H1 (cell line): ENCODE measurements at regions not wholly inside any gene's neighbourhood (a gene's known extent, or its start where the extent isn't known, plus 50 kb on each side); places are given as distances from the start of the nearest gene placed in this dataset.

ENCODE experiments used
- CTCF ChIA-PET: fragments of 300-600 bp; sonication (Branson Sonifier 250); formaldehyde crosslinking; loops from one replicate; lab custom pipeline; 2021; ENCODE audit not compliant: partially characterized antibody; lab: Charles Lee
- POLR2A ChIA-PET: fragments of 300-600 bp; sonication (Branson Sonifier 250); formaldehyde crosslinking; loops from one replicate; lab custom pipeline; 2021; ENCODE audit warnings: inconsistent platforms; ENCODE audit not compliant: partially characterized antibody; lab: Charles Lee
- DNase-seq, 2 experiments: peaks; one replicate each; pipeline versions ENCODE4 v3.0.0 to v3.0.0-alpha.2; 2010 to 2022; ENCODE audit warnings: low spot score in 2 of 2, low read depth in 1 of 2, mixed read lengths in 1 of 2
- FAIRE-seq: peaks from 2 replicates; lab custom pipeline; 2011; peaks lifted over from hg19 to GRCh38; lab: Jason Lieb, UNC
- H2AFZ ChIP-seq: 2 replicates; pipeline ENCODE4 v1.8.1; 2012; ENCODE audit warnings: low read length, inconsistent platforms
- H2AK5ac ChIP-seq: 2 replicates; pipeline ENCODE4 v1.6.1; 2013; ENCODE audit warnings: low read depth, low read length
- H2BK120ac ChIP-seq: replicated peaks from 2 replicates; pipeline ENCODE3; 2013; ENCODE audit warnings: low read depth, low read length, inconsistent platforms
- H2BK12ac ChIP-seq: 2 replicates; pipeline ENCODE4 v1.6.1; 2013; ENCODE audit warnings: low read depth, low read length
- H2BK15ac ChIP-seq: 2 replicates; pipeline ENCODE4 v1.6.1; 2013; ENCODE audit warnings: low read length
- H2BK20ac ChIP-seq: 2 replicates; pipeline ENCODE4 v1.6.1; 2013; ENCODE audit warnings: low read length
- H2BK5ac ChIP-seq: 2 replicates; pipeline ENCODE4 v1.6.1; 2013; ENCODE audit warnings: low read depth, low read length
- H3K14ac ChIP-seq: 2 replicates; pipeline ENCODE4 v1.6.1; 2013; ENCODE audit warnings: inconsistent platforms; ENCODE audit not compliant: insufficient read length
- H3K18ac ChIP-seq: 2 replicates; pipeline ENCODE4 v1.6.1; 2013; ENCODE audit warnings: low read length; ENCODE audit errors: extremely low read depth
- H3K23ac ChIP-seq: 2 replicates; pipeline ENCODE4 v1.6.1; 2013; ENCODE audit warnings: inconsistent platforms; ENCODE audit not compliant: insufficient read length
- H3K23me2 ChIP-seq: 2 replicates; pipeline ENCODE4 v1.6.1; 2013; ENCODE audit warnings: low read depth, low read length
- H3K27ac ChIP-seq: 2 replicates; pipeline ENCODE4 v1.6.1; 2011; ENCODE audit warnings: low read depth, low read length, inconsistent platforms
- H3K27me3 ChIP-seq, 4 experiments: replicated peaks in 1 of 4; 1 replicate in 1 of 4; 2 replicates in 3 of 4; pipeline versions ENCODE4 v1.6.1 to v1.8.1; 2011 to 2013; ENCODE audit warnings: low read length in 3 of 4, mild to moderate bottlenecking in 3 of 4, inconsistent platforms in 2 of 4, mixed read lengths in 2 of 4, moderate library complexity in 1 of 4; ENCODE audit not compliant: control insufficient read depth in 3 of 4, insufficient read depth in 3 of 4; ENCODE audit errors: extremely low read depth in 1 of 4
- H3K36me3 ChIP-seq, 4 experiments: 2 replicates each; pipeline versions ENCODE4 v1.6.1 to v1.8.1; 2011 to 2013; ENCODE audit warnings: mild to moderate bottlenecking in 4 of 4, low read length in 3 of 4, moderate library complexity in 2 of 4, control low read depth in 1 of 4, inconsistent platforms in 1 of 4; ENCODE audit not compliant: insufficient read depth in 4 of 4, control insufficient read depth in 2 of 4
- H3K4ac ChIP-seq: replicated peaks from 2 replicates; pipeline ENCODE3; 2013; ENCODE audit warnings: low read length, low read depth, mixed read lengths, inconsistent platforms; ENCODE audit not compliant: insufficient read length
- H3K4me1 ChIP-seq, 4 experiments: replicated peaks in 1 of 4; 1 replicate in 1 of 4; 2 replicates in 3 of 4; pipeline versions ENCODE4 v1.6.1 to v1.8.1; 2011 to 2013; ENCODE audit warnings: low read length in 3 of 4, inconsistent platforms in 2 of 4, mixed read lengths in 1 of 4; ENCODE audit not compliant: insufficient read depth in 4 of 4, control insufficient read depth in 3 of 4
- H3K4me2 ChIP-seq, 2 experiments: 2 replicates each; pipeline versions ENCODE4 v1.6.1 to v1.8.1; 2011 to 2013; ENCODE audit warnings: low read depth in 2 of 2, low read length in 2 of 2, control low read depth in 1 of 2, inconsistent platforms in 1 of 2, mild to moderate bottlenecking in 1 of 2; ENCODE audit not compliant: insufficient read depth in 1 of 2
- H3K4me3 ChIP-seq, 4 experiments: fragments of 200-600, 300-600 bp in 1 of 4; sonication (generic), shearing (Covaris generic), sonication (Bioruptor Twin) in 1 of 4; 2 replicates each; pipeline versions ENCODE4 v1.5.1 to v1.8.1; 2011 to 2016; ENCODE audit warnings: low read length in 4 of 4, low read depth in 3 of 4, control low read depth in 2 of 4, inconsistent platforms in 2 of 4, mild to moderate bottlenecking in 2 of 4, mixed read lengths in 1 of 4, moderate library complexity in 1 of 4; ENCODE audit not compliant: insufficient read depth in 2 of 4; ENCODE audit errors: extremely low read depth in 1 of 4
- H3K56ac ChIP-seq: replicated peaks from 2 replicates; pipeline ENCODE3; 2013; ENCODE audit warnings: low read depth, mild to moderate bottlenecking, mixed read lengths, low read length, inconsistent platforms; ENCODE audit not compliant: insufficient read length
- H3K79me1 ChIP-seq: 2 replicates; pipeline ENCODE4 v1.6.1; 2013; ENCODE audit warnings: low read depth, low read length, control low read depth
- H3K79me2 ChIP-seq, 2 experiments: 2 replicates each; pipeline versions ENCODE4 v1.6.1 to v1.8.1; 2012 to 2013; ENCODE audit warnings: low read length in 2 of 2, mild to moderate bottlenecking in 2 of 2, inconsistent platforms in 1 of 2; ENCODE audit not compliant: insufficient read depth in 2 of 2, control insufficient read depth in 1 of 2
- H3K9ac ChIP-seq, 4 experiments: replicated peaks in 1 of 4; 1 replicate in 1 of 4; 2 replicates in 3 of 4; pipeline versions ENCODE4 v1.6.1 to v1.8.1; 2011 to 2013; ENCODE audit warnings: low read depth in 3 of 4, low read length in 3 of 4, control low read depth in 2 of 4, mild to moderate bottlenecking in 2 of 4, moderate library complexity in 2 of 4, inconsistent platforms in 1 of 4; ENCODE audit errors: extremely low read depth in 1 of 4
- H3K9me3 ChIP-seq, 2 experiments: 2 replicates each; pipeline versions ENCODE4 v1.6.1 to v1.8.1; 2012 to 2013; ENCODE audit warnings: mild to moderate bottlenecking in 2 of 2, moderate library complexity in 2 of 2, control low read depth in 1 of 2, inconsistent platforms in 1 of 2, low read depth in 1 of 2, low read length in 1 of 2, mixed read lengths in 1 of 2; ENCODE audit not compliant: insufficient read depth in 2 of 2
- H4K20me1 ChIP-seq, 2 experiments: replicated peaks in 1 of 2; 2 replicates each; pipeline versions ENCODE3 to v1.8.1; 2011 to 2013; ENCODE audit warnings: inconsistent platforms in 2 of 2, low read length in 2 of 2, mild to moderate bottlenecking in 1 of 2; ENCODE audit not compliant: insufficient read depth in 2 of 2, control insufficient read depth in 1 of 2
- H4K5ac ChIP-seq: 2 replicates; pipeline ENCODE4 v1.6.1; 2013; ENCODE audit warnings: low read length, low read depth, mixed read lengths, inconsistent platforms; ENCODE audit not compliant: insufficient read length
- H4K8ac ChIP-seq: 2 replicates; pipeline ENCODE4 v1.8.0; 2013; ENCODE audit warnings: mild to moderate bottlenecking, moderate library complexity, low read length, inconsistent platforms; ENCODE audit not compliant: insufficient read depth; ENCODE audit errors: extremely low read depth
- H4K91ac ChIP-seq: replicated peaks from 2 replicates; pipeline ENCODE3; 2013; ENCODE audit warnings: low read length, mixed read lengths, inconsistent platforms; ENCODE audit not compliant: insufficient read length
- CHD1 ChIP-seq: IDR thresholded peaks from 2 replicates; pipeline ENCODE4 v1.6.1; 2012; ENCODE audit warnings: low read depth, low read length, improper control_type of control experiment
- WGBS, 2 experiments: shearing (Covaris generic) in 1 of 2; methylation state at CpG; one replicate each; pipeline versions ENCODE4 v1.1.6 to v1.1.7; 2013 to 2015; ENCODE audit warnings: low lambda C conversion rate in 2 of 2, mixed read lengths in 2 of 2, inconsistent platforms in 1 of 2, low coverage in 1 of 2, missing lambda C conversion rate in 1 of 2; ENCODE audit not compliant: insufficient replicate concordance in 2 of 2, insufficient coverage in 1 of 2, insufficient read length in 1 of 2; ENCODE audit errors: extremely low coverage in 1 of 2, missing lambda C conversion rate in 1 of 2; 5-methylcytosine and 5-hydroxymethylcytosine counted together

GRCh38 chr20:48400009-48400408 is 427.8 kb downstream of the PREX1 start:
- H3K4me3 ChIP-seq: no peak overlapping the region
- H3K23me2 ChIP-seq: no peaks in the 10 kb centered on the region
- no peak overlapping the region for H2BK12ac ChIP-seq
- H3K56ac ChIP-seq: no peak overlapping the region
- no peak overlapping the region for H3K9ac ChIP-seq
- no peak for TF ChIP-seq CHD1
- H3K18ac ChIP-seq: no peak overlapping the region
- POLR2A ChIA-PET: no interaction called here
- H3K27ac ChIP-seq: no peak overlapping the region
- no peaks in the 10 kb centered on the region for H3K9me3 ChIP-seq
- no peak overlapping the region for H2BK5ac ChIP-seq
- 0 out of 2 replicates have a peak overlapping the region, but pooled peaks have one; percentile 95 for H2BK15ac ChIP-seq
- no peaks in the 10 kb centered on the region for H3K79me1 ChIP-seq
- CTCF ChIA-PET: interaction anchor here (0.6 to 1.4 kb wide), 3 partner anchors 10 to 724 kb away, joined by 4 to 5 read pairs (median 4); no protein-coding TSS in a partner anchor
- H2AFZ ChIP-seq: no peak overlapping the region
- no peak overlapping the region for H3K4me2 ChIP-seq
- no peak overlapping the region for H2BK120ac ChIP-seq
- DNase-seq (no peak), FAIRE-seq (no peak)
- H3K23ac ChIP-seq: no peak overlapping the region
- no peak overlapping the region for H4K5ac ChIP-seq
- no peaks in the 10 kb centered on the region; a peak in 1 of 7 replicates for H3K27me3 ChIP-seq
- no peak overlapping the region for H2BK20ac ChIP-seq
- no peaks in the 10 kb centered on the region; a peak in 2 of 7 replicates for H3K4me1 ChIP-seq
- no peak overlapping the region for H3K4ac ChIP-seq
- no peak overlapping the region for H4K91ac ChIP-seq
- H4K8ac ChIP-seq: no peak overlapping the region
- WGBS, 2 experiments: 87% methylated on average over 6 of the region's 8 CpGs; no CpG with 5 or more reads in 1 of the 2 experiments
- H3K14ac ChIP-seq: no peak overlapping the region
- no peaks in the 10 kb centered on the region for H4K20me1 ChIP-seq
- H2AK5ac ChIP-seq: no peak overlapping the region
- H3K36me3 ChIP-seq: no peaks in the 10 kb centered on the region
- no peaks in the 10 kb centered on the region for H3K79me2 ChIP-seq
